HepG2 (cell line): ENCODE measurements at regions not wholly inside any gene's neighbourhood (a gene's known extent, or its start where the extent isn't known, plus 50 kb on each side); places are given as distances from the start of the nearest gene placed in this dataset.

ENCODE experiments used
- ATAC-seq: fragments of 200-7000 bp; cut with Tn5 transposase; 3 replicates; pipeline ENCODE4 v1.9.1; 2020; ENCODE audit warnings: mild to moderate bottlenecking, moderate library complexity
- BruUV-seq: library from RNA; stranded (reverse); fragments of 400-500 nt; replicated peaks from 2 replicates; lab custom pipeline; 2021; lab: Mats Ljungman, UMichigan
- CTCF ChIA-PET: fragments of 300-600 bp; formaldehyde crosslinking; extraction: SDS; loops from one replicate; lab custom pipeline; 2021; ENCODE audit warnings: low total read pairs, inconsistent platforms, low intra/inter-chr PET ratio; lab: Yijun Ruan, JAX
- POLR2A ChIA-PET: fragments of 350-600 bp; sonication (Branson Sonifier 250); formaldehyde crosslinking; loops from one replicate; lab custom pipeline; 2020; ENCODE audit warnings: antibody characterized with exemption, inconsistent platforms; lab: Yijun Ruan, JAX
- DNase-seq: peaks from one replicate; pipeline ENCODE4 v3.0.0-alpha.2; 2015; ENCODE audit warnings: low spot score
- FAIRE-seq: peaks from 3 replicates; lab custom pipeline; 2011; peaks lifted over from hg19 to GRCh38; lab: Jason Lieb, UNC
- H2AFZ ChIP-seq: one replicate; pipeline ENCODE4 v1.6.1; 2011; ENCODE audit warnings: low read length, inconsistent platforms
- H3K27ac ChIP-seq: fragments of 300-600 bp; 3 replicates; pipeline ENCODE4 v1.8.0; 2011; ENCODE audit warnings: mixed run types, mild to moderate bottlenecking, mixed read lengths, low read length, inconsistent platforms; ENCODE audit not compliant: insufficient read depth; ENCODE audit errors: extremely low read length
- H3K27me3 ChIP-seq, 2 experiments: fragments of 200-600 bp in 1 of 2; 2 replicates in 1 of 2; 3 replicates in 1 of 2; pipeline versions ENCODE4 v1.6.0 to v1.8.0; 2011; ENCODE audit warnings: low read length in 2 of 2, mild to moderate bottlenecking in 2 of 2, moderate library complexity in 2 of 2, inconsistent platforms in 1 of 2; ENCODE audit not compliant: insufficient read depth in 2 of 2, control insufficient read depth in 1 of 2
- H3K36me3 ChIP-seq, 2 experiments: fragments of 200-600 bp in 1 of 2; replicated peaks in 1 of 2; 2 replicates in 1 of 2; 3 replicates in 1 of 2; pipeline versions ENCODE4 v1.5.1 to v1.8.0; 2011; ENCODE audit warnings: low read length in 2 of 2, inconsistent platforms in 1 of 2; ENCODE audit not compliant: insufficient read depth in 2 of 2, control insufficient read depth in 1 of 2
- H3K4me1 ChIP-seq: 2 replicates; pipeline ENCODE4 v1.5.1; 2012; ENCODE audit warnings: low read length, inconsistent platforms; ENCODE audit not compliant: insufficient read depth
- H3K4me2 ChIP-seq: 2 replicates; pipeline ENCODE4 v1.6.0; 2011; ENCODE audit warnings: low read depth, low read length, inconsistent platforms
- H3K4me3 ChIP-seq, 3 experiments: fragments of 200-600 bp in 1 of 3; sonication (generic), shearing (Covaris generic) in 1 of 3; replicated peaks in 1 of 3; 2 replicates each; pipeline ENCODE4 v1.5.1; 2011 to 2016; ENCODE audit warnings: low read length in 3 of 3, inconsistent platforms in 2 of 3, low read depth in 2 of 3, mild to moderate bottlenecking in 2 of 3, control low read depth in 1 of 3, mixed read lengths in 1 of 3; ENCODE audit not compliant: insufficient read depth in 1 of 3
- H3K79me2 ChIP-seq: one replicate; pipeline ENCODE4 v1.6.1; 2011; ENCODE audit warnings: low read length, inconsistent platforms; ENCODE audit not compliant: insufficient read depth
- H3K9ac ChIP-seq: 2 replicates; pipeline ENCODE4 v1.6.0; 2011; ENCODE audit warnings: mild to moderate bottlenecking, low read depth, low read length, inconsistent platforms; ENCODE audit not compliant: insufficient read depth
- H3K9me3 ChIP-seq: 2 replicates; pipeline ENCODE4 v1.5.1; 2012; ENCODE audit warnings: mild to moderate bottlenecking, low read length
- H4K20me1 ChIP-seq: 2 replicates; pipeline ENCODE4 v1.6.0; 2011; ENCODE audit warnings: inconsistent platforms, mild to moderate bottlenecking, low read length, moderate library complexity; ENCODE audit not compliant: insufficient read depth
- ATM ChIP-seq: fragments of 450-650 bp; IDR thresholded peaks from 2 replicates; pipeline ENCODE4 v1.7.1; 2017; ENCODE audit warnings: mild to moderate bottlenecking, borderline replicate concordance
- GABPA ChIP-seq, 2 experiments: IDR thresholded peaks; 2 replicates each; pipeline ENCODE4 v1.6.1; 2011 to 2016; ENCODE audit warnings: low read depth in 2 of 2, low read length in 1 of 2, missing biosample characterization in 1 of 2, missing genetic modification characterization in 1 of 2
- GATAD1 ChIP-seq: IDR thresholded peaks from 2 replicates; pipeline ENCODE4 v1.6.1; 2016; ENCODE audit warnings: missing genetic modification reagents, missing compliant biosample characterization
- HMGA1 ChIP-seq: sonication (generic); formaldehyde crosslinking; conservative IDR thresholded peaks from 2 replicates; pipeline ENCODE4 v1.4.0; 2020; ENCODE audit warnings: missing genetic modification reagents
- KLF15 ChIP-seq: sonication (generic); formaldehyde crosslinking; IDR thresholded peaks from 2 replicates; pipeline ENCODE4 v1.8.1; 2023; ENCODE audit warnings: borderline replicate concordance, mild to moderate bottlenecking, inconsistent platforms, missing genetic modification reagents, mixed read lengths
- NR2F6 ChIP-seq, 2 experiments: IDR thresholded peaks; 2 replicates each; pipeline ENCODE4 v1.6.1; 2016; ENCODE audit warnings: antibody characterized with exemption in 1 of 2, mild to moderate bottlenecking in 1 of 2
- NRL ChIP-seq: sonication (generic); formaldehyde crosslinking; IDR thresholded peaks from 2 replicates; pipeline ENCODE4 v1.5.0; 2020; ENCODE audit warnings: missing genetic modification reagents, mild to moderate bottlenecking, moderate library complexity, borderline replicate concordance
- PHF20 ChIP-seq: sonication (generic); formaldehyde crosslinking; IDR thresholded peaks from 2 replicates; pipeline ENCODE4 v1.5.0; 2020; ENCODE audit warnings: mild to moderate bottlenecking, missing genetic modification reagents
- ZNF296 ChIP-seq: sonication (generic); formaldehyde crosslinking; conservative IDR thresholded peaks from 2 replicates; pipeline ENCODE4 v1.5.0; 2020; ENCODE audit warnings: mild to moderate bottlenecking, missing genetic modification reagents
- ZNF839 ChIP-seq: sonication (generic); formaldehyde crosslinking; IDR thresholded peaks from 2 replicates; pipeline ENCODE4 v1.4.0; 2020; ENCODE audit warnings: missing genetic modification reagents, mild to moderate bottlenecking, borderline replicate concordance
- WGBS: methylation state at CpG from one replicate; pipeline ENCODE4 v1.1.6; 2017; ENCODE audit warnings: low lambda C conversion rate; 5-methylcytosine and 5-hydroxymethylcytosine counted together
- in situ Hi-C: cut with HindIII; loops from 2 replicates; pipeline ENCODE4 v1.10.0; 2017; ENCODE audit warnings: low pct_unique_long_range_greater_than_20kb; ENCODE audit not compliant: extremely low pct_ligation_motif_present
- intact Hi-C: fragments of 100-400 bp; cut with micrococcal nuclease; formaldehyde crosslinking; loops from one replicate; pipeline ENCODE4 v1.10.0; 2022; ENCODE audit not compliant: unreplicated experiment
- TF ChIP-seq, protein P1 (sequence below): sonication (generic); formaldehyde crosslinking; IDR thresholded peaks from 2 replicates; pipeline ENCODE4 v1.9.0; 2021; ENCODE audit warnings: missing genetic modification reagents, borderline replicate concordance
- TF ChIP-seq, protein P2 (sequence below): sonication (generic); formaldehyde crosslinking; IDR thresholded peaks from 2 replicates; pipeline ENCODE4 v1.8.1; 2023; ENCODE audit warnings: missing genetic modification reagents, mild to moderate bottlenecking, borderline replicate concordance

DNA sequence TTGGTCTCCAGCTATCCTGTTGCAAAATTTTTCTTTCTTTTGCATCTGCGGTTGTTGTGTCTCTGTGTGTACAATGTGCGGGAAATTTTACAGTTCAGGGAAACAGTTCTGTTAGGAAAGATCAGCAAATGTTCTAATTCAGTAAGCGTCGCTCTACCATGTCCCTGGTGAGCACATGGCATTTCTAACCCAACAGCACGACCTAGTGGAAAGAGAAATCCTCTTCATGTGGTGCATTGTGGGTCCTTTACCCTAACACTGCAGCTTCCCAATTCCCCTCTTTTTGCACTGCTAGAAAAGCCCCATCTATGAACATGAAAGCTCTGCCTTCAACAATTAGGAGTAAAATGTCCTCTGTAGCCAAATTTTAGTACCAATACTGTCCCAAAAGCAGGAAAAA is 974.2 kb upstream of the CDH9 start (continued):
- no peak for TF ChIP-seq KLF15 (CRISPR knock-in tag)
- no peak for TF ChIP-seq HMGA1 (CRISPR knock-in tag)
- TF ChIP-seq NRL (CRISPR knock-in tag): no peak
- TF ChIP-seq ZNF839 (CRISPR knock-in tag): no peak
- TF ChIP-seq, all 625 proteins: peak for 7

DNA sequence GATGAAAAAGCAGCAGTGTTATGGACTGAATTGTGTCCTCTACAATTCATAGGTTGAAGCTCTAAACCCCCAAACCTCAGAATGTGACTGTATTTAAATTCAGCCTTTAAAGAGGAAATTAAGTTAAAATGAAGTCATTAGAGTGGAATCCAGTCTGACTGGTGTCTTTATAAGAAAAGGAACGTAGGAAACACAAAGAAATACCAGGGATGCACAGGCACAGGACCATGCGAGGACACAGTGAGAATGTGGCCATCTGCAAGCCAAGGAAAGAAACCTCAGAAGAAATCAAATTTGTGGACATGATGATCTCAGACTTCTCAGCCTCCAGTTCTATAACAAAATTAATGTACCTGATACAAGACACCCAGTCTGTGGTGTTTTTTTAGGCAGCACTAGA is 971.2 kb upstream of the CDH9 start:
- intact Hi-C loops: no loop called here
- Histone ChIP-seq H4K20me1 (no peaks in the 10 kb centered on the region), H3K27ac (no peak overlapping the region), H3K4me2 (no peak overlapping the region), H3K27me3 (no peaks in the 10 kb centered on the region), H3K79me2 (no peaks in the 10 kb centered on the region), H3K36me3 (no peaks in the 10 kb centered on the region), H3K4me3 (no peak overlapping the region), H3K9me3 (no peaks in the 10 kb centered on the region), H2AFZ (no peak overlapping the region), H3K4me1 (no peaks in the 10 kb centered on the region), H3K9ac (no peak overlapping the region)
- TF ChIP-seq PHF20 (CRISPR knock-in tag): no peak
- no peak for TF ChIP-seq GATAD1 (CRISPR knock-in tag)
- TF ChIP-seq GABPA (IDR thresholded peaks at IDR 0.05; ENCODE audit: low read depth, low read length): no peak
- TF ChIP-seq GABPA (CRISPR knock-in tag; IDR thresholded peaks at IDR 0.05; ENCODE audit: low read depth): no peak
- no peak for TF ChIP-seq ZNF296 (CRISPR knock-in tag)
- TF ChIP-seq, protein P1, sequence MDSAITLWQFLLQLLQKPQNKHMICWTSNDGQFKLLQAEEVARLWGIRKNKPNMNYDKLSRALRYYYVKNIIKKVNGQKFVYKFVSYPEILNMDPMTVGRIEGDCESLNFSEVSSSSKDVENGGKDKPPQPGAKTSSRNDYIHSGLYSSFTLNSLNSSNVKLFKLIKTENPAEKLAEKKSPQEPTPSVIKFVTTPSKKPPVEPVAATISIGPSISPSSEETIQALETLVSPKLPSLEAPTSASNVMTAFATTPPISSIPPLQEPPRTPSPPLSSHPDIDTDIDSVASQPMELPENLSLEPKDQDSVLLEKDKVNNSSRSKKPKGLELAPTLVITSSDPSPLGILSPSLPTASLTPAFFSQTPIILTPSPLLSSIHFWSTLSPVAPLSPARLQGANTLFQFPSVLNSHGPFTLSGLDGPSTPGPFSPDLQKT (CRISPR knock-in tag): no peak
- TF ChIP-seq, protein P2, sequence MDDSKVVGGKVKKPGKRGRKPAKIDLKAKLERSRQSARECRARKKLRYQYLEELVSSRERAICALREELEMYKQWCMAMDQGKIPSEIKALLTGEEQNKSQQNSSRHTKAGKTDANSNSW (CRISPR knock-in tag): no peak
- no peak for TF ChIP-seq ATM
- no peak for TF ChIP-seq NR2F6 (IDR thresholded peaks at IDR 0.05)
- TF ChIP-seq NR2F6 (CRISPR knock-in tag; IDR thresholded peaks at IDR 0.05): no peak
- ChIA-PET CTCF (no interaction called here), POLR2A (no interaction called here)
- no TSS peak for BruUV-seq
- WGBS: 0% methylated on average over 2 of the region's 2 CpGs
- FAIRE-seq (no peak), DNase-seq (no peak), ATAC-seq (no peak)
- in situ Hi-C loops: loop anchor here (25.0 kb wide), 1 partner anchor 997 kb away; no protein-coding TSS in a partner anchor
